Hematopoietic multipotent progenitor cell (in vitro differentiated cells): ENCODE measurements at regions not wholly inside any gene's neighbourhood (a gene's known extent, or its start where the extent isn't known, plus 50 kb on each side); places are given as distances from the start of the nearest gene placed in this dataset.
A peak's percentile ranks its signal among the peaks of the same experiment; 100 is the strongest.
"Not testable (repeated sequence)": the region's sequence is repeated elsewhere in the genome, so short reads cannot be mapped to it uniquely, and the experiment has no call there.

Experiments
- DNase-seq, 3 donors: peaks; one replicate each; pipeline ENCODE4 v3.0.0-alpha.2; 2011 to 2015; ENCODE audit warnings: low read depth in 2 of 3, low spot score in 2 of 3

GRCh38 chr3:153221748-153222162 is 59.7 kb downstream of the RAP2B start:
- peak; percentile 66 to 98 (median 97) for DNase-seq

- not testable (repeated sequence) for DNase-seq
Measured at GRCh38 chr3:153226877-153227276, 64.9 kb downstream of the RAP2B start.

DNA sequence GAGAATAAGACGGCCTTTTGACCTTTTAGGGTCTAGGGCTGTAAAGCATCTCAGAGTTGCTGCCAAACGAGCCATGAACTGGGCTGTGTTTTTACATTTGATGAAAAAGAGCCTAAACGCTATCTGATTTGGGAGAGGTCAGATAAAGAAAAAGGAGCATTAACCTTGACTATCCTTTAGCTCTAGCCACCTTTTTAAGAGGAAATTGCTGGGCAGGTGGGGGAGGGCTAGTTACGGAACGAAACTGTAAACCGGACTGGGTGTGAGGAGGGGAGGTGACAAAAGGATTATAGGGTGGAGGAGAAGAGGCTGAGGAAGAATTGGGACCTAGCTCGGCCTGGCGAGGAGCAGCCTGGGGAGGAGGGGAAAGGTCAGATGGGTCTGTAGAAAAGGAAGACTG is 68.4 kb downstream of the RAP2B start:
- not testable (repeated sequence) for DNase-seq

- not testable (repeated sequence) for DNase-seq
Measured at GRCh38 chr3:153231245-153231644, 69.2 kb downstream of the RAP2B start.

GRCh38 chr3:153232050-153232752 is 70.2 kb downstream of the RAP2B start:
- DNase-seq = not testable (repeated sequence)

- no peak for DNase-seq
Measured at GRCh38 chr3:153232851-153233271, 70.8 kb downstream of the RAP2B start.

DNA sequence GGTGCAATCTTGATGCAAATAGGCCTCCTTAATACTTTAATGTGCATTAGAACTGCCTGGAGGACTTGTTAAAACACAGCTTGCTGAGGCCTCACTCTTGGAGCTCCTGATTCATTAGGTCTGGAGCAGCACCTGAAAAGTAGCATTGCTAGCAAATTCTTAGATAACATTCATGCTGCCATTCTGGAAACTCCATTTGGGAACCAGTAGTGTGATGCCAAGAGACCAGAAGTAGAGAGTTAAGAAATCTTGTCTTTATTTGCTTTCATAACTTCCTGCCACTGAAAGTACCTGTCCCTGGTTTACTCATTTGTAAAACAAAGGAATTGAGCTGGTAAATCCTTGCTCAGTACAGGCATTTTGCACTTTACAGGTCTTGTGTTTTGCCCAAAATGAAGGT is 72.0 kb downstream of the RAP2B start:
- DNase-seq = no peak

DNA sequence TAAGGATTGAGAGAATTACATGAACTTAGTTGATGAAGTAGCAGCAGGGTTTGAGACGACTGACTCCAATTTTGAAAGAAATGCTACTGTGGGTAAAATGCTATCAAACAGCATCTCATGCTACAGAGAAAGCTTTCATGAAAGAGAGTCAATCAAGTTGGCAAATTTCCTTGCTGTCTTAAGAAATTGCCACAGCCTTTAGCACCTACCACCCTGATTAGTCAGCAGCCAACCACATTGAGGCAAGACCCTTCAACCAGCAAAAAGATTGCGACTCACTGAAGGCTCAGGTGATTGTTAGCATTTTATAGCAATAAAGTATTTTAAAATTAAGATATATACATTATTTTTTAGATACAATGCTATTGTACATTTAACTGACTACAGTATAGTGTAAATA is 80.9 kb downstream of the RAP2B start:
- DNase-seq = no peak

- no peak for DNase-seq
Measured at GRCh38 chr3:153244961-153245360, 82.9 kb downstream of the RAP2B start.

DNA sequence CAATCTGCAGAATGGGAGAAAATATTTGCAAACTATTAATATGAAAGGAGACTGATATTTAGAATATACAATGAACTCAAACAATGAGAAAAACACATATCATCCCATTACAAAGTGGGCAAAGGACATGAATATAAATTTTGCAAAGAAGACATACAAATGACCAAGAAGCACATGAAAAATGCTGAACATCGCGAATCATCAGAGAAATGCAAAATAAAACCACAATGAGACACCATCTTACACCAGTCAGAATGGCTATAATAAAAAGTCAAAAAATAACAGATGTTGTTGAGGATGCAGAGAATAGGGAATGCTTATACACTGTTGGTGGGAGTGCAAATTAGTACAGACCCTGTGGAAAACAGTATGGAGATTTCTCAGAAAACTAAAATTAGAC is 83.6 kb downstream of the RAP2B start:
- no peak for DNase-seq

- no peak for DNase-seq
Measured at GRCh38 chr3:153246331-153246730, 84.3 kb downstream of the RAP2B start.

- no peak for DNase-seq
Measured at GRCh38 chr3:153246806-153247205, 84.8 kb downstream of the RAP2B start.

- no peak for DNase-seq
Measured at GRCh38 chr3:153247331-153248330, 85.6 kb downstream of the RAP2B start.

- DNase-seq = not testable (repeated sequence)
Measured at GRCh38 chr3:153248835-153249234, 86.8 kb downstream of the RAP2B start.

- DNase-seq = no peak
Measured at GRCh38 chr3:153249906-153250305, 87.9 kb downstream of the RAP2B start.

DNA sequence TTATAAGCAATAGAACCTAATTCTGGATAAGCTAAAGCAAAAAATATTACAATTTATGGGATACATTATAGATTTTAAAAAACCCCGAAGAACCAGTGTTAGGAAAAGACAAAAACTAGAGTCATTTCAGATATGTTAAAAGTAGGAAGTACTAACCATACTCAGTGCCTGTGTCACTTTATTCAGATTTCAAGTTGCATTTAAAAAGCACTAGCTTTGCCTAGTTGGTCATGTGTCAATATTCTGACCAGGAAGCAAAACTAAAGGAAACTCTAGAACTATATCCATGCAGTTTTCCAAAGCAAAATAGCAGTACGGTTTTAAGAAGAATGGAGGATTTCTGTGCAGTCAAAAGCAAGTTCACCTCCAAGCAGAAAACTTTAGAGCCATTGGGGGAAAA is 88.4 kb downstream of the RAP2B start:
- DNase-seq = no peak

- DNase-seq = no peak
Measured at GRCh38 chr3:153252963-153253362, 90.9 kb downstream of the RAP2B start.

DNA sequence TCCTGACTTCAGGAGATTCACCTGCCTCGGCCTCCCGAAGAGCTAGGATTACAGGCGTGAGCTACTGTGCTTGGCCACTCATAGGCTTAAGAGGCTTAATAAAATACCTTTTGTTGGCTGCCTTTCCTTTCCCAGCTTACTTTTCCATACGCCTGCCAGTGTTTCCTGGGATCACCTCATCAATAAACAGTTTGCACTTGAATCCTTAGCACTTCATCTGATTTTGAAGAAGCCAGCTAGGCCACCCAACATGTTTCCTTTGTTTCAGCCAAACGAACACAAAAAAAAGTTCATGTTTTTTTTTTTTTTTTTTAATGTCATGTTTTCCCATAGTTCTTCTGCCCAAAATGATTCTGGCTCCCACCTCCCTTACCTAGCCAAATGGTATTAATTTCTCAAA is 92.3 kb downstream of the RAP2B start:
- DNase-seq = no peak

GRCh38 chr3:153257673-153258351 is 95.8 kb downstream of the RAP2B start:
- no peak for DNase-seq

GRCh38 chr3:153259956-153260355 is 97.9 kb downstream of the RAP2B start:
- DNase-seq = no peak

DNA sequence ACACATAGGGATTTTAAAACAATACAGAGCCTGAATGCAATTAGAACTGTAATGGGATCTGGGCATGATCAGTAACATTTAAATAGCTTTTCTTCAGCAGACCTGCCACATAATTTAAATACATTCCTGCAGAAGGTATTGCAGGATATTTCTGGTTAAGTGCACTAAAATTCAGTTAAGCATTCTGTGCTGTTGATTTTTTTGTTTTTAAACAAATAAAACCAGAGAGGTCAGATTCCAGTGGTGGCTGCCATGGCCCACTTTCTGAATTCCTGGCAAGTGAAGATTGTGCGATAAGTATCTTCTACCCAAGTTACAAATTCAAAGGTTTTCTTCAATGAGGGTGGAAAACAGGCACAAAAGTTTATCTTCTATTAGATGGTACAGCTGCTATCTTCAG is 98.7 kb downstream of the RAP2B start:
- no peak for DNase-seq
